GM04503 (cell line): ENCODE measurements at regions not wholly inside any gene's neighbourhood (a gene's known extent, or its start where the extent isn't known, plus 50 kb on each side); places are given as distances from the start of the nearest gene placed in this dataset.
"Not testable (repeated sequence)": the region's sequence is repeated elsewhere in the genome, so short reads cannot be mapped to it uniquely, and the experiment has no call there.

ENCODE experiments used
- DNase-seq: peaks from one replicate; pipeline ENCODE4 v3.0.0-alpha.2; 2012; ENCODE audit warnings: low read depth

- DNase-seq: no peak
Measured at GRCh38 chr3:162879021-162879562, 1382.5 kb downstream of the OTOL1 start.

- no peak for DNase-seq
Measured at GRCh38 chr3:162884373-162884772, 1387.8 kb downstream of the OTOL1 start.

DNA sequence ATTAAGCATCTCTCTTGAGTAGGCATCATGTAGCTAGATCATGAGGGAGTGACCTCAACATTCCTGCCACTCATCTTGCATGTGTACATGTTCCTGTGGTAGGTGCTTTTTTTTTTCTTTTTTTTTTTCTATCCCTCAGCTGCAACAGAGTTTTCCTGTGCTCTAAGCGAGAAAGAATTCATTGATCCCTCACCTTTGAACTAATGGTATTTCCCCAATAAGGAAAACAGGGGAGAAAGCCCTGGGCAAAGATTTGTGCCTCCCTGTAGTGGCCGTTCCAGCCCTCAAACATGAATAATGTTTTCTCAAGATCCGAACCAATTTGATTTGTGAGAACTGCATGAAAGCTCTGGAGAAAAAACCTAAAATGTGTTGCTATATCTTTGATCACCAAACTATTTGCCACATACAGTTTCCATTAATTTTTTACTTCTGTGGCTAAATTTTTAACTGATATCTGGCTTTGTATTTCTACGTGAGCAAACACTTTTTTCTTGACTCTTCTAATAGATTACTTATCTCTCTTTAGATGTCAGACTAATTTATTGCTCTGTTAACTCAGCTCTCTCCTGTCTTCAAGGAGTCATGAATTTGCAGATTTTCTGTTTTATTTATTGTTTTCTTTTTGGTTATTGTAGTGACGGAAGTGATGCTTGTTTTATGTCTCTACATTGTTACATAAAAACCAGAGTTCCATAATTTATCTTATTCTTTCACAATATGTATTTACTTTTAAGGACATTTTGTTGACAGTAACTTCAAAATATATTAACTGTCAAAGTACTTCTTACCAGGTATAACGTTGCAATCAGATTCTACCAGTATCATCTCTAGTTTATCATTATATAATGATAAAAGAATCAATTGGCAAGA is 1396.5 kb downstream of the OTOL1 start:
- DNase-seq: no peak

DNA sequence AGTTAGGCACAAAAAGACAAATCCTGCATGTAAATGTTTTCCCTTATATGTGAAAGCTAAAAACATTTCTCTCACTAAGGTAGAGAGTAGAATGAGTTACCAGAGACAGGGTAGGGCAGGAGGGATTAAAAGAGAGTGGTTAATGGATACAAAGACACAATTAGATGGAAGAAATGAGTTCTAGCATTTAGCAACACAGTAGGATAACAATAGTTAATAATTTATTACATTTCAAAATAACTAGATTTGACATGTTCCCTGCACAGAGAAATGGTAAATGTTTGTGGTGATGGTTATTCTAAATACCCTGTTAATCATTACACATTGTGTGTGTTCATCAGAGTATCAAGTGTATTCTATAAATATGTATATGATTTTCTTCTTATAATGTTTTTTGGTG is 1400.7 kb downstream of the OTOL1 start:
- no peak for DNase-seq

DNA sequence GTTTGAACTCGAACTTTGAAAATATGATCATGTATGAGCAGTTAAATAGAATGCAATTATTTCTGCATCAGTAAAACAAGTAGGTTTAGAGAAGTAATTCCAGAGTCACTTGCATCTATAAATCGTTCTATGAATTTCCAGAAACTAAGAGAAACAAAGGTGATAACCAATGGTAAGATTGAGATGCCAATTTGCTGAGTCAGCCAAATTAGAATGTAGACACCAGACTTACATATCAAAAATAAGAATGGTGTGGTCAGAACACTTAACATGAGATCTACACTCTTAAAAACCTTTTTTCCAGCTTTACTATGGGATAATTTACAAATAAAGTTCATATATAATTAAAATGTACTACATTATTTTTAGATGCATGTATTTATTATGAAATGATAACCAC is 1435.9 kb downstream of the OTOL1 start:
- no peak for DNase-seq

GRCh38 chr3:162933656-162934055 is 1437.0 kb downstream of the OTOL1 start:
- no peak for DNase-seq

- DNase-seq: no peak
Measured at GRCh38 chr3:162936706-162937105, 1440.1 kb downstream of the OTOL1 start.

GRCh38 chr3:162938083-162938482 is 1441.5 kb downstream of the OTOL1 start:
- no peak for DNase-seq

GRCh38 chr3:162945626-162946025 is 1449.0 kb downstream of the OTOL1 start:
- DNase-seq: no peak

- DNase-seq: no peak
Measured at GRCh38 chr3:162956711-162957110, 1460.1 kb downstream of the OTOL1 start.

DNA sequence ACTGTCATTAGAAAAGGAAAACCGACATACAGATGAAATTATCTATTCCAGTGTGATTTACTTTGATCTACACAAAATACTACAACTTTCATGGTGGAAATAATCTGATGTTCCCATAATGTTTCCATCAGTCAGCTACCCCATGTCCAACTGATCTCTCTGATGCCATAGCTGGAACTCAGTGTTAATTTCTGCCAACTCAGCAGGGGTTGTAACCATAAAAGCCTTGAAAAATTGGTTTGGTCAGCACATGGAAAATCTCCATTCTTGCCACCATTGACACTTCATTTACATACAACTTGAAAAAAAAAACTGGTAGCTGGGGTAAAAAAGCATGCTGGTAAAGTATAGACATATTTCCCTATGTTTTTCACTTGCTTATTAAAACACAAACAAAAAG is 1463.7 kb downstream of the OTOL1 start:
- no peak for DNase-seq

DNA sequence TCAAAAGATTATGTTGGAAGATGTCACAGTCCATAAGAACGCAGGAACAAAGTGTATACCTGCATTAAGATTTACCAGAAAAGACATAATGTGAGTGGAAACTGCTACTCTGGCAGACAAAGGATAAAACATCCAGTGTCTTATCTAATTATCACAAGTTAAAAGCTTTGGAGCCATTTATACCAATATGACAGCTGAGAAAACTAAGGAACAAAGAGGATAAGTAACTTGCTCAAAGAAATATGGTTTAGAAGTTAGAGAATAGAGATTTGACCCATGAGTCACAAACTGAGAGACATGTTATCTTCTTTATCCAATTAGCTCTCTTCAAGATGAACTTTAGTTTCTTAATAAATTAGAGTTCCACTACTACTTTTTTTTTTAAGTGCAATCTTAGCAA is 1473.7 kb downstream of the OTOL1 start:
- no peak for DNase-seq

DNA sequence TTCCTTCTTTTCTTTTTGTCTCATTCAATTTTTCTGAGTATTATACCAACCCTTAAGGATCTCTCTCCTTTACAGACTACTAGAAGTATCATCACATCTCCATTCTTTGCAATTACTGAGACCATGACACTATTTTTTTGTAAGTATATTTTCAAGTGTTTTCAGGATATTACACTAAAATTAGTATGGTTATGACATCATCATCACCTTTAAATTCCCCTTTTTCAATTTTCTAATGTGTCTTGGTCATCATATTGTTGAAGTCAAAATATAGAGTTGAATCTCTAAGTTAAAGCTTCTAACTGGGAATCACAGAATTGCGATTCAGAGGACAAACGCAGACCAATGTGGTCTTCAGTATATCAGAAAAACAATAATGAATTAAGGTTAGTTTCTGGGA is 1475.1 kb downstream of the OTOL1 start:
- DNase-seq: no peak

DNA sequence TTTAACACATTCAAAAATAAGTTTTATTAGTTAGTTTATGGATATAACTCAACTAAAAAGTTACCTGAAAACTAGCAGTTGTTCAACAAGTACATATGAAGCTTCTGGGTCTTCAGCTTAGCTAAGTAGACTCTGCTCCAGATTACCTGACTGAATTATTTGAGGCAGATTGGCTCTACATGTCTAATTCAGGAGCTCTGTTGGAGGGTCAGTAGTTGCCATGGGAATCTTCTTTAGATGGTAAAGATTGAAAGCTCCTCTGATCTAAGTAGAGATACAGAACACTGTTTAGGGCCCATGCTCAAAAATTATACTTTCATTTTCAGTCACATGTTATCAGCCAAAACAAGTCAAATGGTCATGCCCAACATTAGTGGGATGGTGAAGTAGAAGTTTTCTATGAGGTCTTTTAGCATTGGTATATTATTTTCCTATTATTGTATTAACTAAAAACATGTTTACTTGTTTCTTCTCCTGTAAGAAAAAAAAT is 1476.9 kb downstream of the OTOL1 start:
- DNase-seq: no peak

GRCh38 chr3:162978136-162978535 is 1481.5 kb downstream of the OTOL1 start:
- no peak for DNase-seq

DNA sequence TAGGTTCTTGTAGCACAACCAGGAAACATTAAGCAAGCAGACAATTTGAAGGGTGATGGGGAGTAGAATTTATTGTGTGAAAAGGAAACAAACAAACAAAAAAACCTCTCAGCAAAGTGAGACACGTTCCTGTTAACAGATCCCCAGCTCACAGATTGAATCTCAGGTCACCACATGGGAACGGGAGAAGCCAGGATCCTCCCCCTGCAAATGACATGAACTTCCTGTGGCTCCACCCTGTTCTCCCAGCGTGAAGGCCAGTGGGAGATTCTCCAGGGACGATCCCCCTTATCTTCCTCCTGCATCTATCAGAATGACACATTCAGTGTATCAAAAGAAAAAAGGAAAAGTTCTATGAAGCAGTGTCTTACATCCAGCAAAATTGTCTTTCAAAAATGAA is 1488.1 kb downstream of the OTOL1 start:
- DNase-seq: no peak

GRCh38 chr3:162987085-162987794 is 1490.6 kb downstream of the OTOL1 start:
- not testable (repeated sequence) for DNase-seq

GRCh38 chr3:162992741-162993140 is 1496.1 kb downstream of the OTOL1 start:
- DNase-seq: no peak

GRCh38 chr3:162994165-162994564 is 1497.6 kb downstream of the OTOL1 start:
- no peak for DNase-seq

- no peak for DNase-seq
Measured at GRCh38 chr3:162996368-162996767, 1499.8 kb downstream of the OTOL1 start.

DNA sequence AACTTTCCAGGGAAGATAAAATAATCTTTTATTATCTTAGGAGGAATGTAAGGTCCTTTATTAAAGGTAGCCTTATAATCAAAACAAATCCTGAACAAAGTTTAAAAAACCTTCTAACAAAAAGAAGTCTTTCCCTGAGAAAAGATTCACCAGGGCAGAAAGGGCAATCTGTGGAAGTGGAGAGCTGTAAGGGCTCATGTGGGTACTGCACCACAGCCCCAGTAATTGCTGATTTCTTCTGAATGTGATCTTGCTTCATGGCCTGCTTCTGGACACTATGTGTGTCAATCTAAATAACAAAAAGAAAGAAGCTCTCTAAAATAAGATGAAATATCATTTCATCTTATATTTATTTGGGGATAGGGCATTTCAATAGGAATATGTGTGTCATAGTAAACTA is 1501.6 kb downstream of the OTOL1 start:
- no peak for DNase-seq

DNA sequence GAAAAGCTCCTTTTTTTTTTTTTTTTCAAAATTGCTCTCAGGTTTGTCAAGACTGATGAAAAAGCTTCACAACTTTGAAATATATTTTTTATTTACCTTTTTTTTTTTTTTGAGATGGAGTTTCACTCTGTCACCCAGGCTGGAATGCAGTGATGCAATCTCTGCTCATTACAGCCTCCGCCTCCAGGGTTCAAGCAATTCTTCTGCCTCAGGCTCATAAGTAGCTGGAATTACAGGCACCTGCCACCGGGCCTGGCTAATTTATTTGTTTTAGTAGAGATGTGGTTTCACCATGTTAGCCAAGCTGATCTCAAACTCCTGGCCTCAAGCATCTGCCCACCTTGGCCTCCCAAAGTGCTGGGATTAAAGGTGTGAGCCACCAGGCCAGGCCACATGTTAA is 1515.0 kb downstream of the OTOL1 start:
- no peak for DNase-seq

GRCh38 chr3:163016251-163016650 is 1519.6 kb downstream of the OTOL1 start:
- no peak for DNase-seq
